Caki2 (cell line): ENCODE measurements at regions not wholly inside any gene's neighbourhood (a gene's known extent, or its start where the extent isn't known, plus 50 kb on each side); places are given as distances from the start of the nearest gene placed in this dataset.

Source experiments
- DNase-seq: peaks from one replicate; pipeline ENCODE4 v3.0.0-alpha.2; 2015; ENCODE audit warnings: low read depth
- in situ Hi-C: cut with HindIII; loops from 2 replicates; pipeline ENCODE4 v1.10.0; 2016; ENCODE audit warnings: low sequenced_read_pairs, low pct_unique_long_range_greater_than_20kb, mixed read lengths

- in situ Hi-C loops: no loop called here
- DNase-seq: no peak
Observed at GRCh38 chr9:14439555-14439954, 125.6 kb upstream of the NFIB start.

DNA sequence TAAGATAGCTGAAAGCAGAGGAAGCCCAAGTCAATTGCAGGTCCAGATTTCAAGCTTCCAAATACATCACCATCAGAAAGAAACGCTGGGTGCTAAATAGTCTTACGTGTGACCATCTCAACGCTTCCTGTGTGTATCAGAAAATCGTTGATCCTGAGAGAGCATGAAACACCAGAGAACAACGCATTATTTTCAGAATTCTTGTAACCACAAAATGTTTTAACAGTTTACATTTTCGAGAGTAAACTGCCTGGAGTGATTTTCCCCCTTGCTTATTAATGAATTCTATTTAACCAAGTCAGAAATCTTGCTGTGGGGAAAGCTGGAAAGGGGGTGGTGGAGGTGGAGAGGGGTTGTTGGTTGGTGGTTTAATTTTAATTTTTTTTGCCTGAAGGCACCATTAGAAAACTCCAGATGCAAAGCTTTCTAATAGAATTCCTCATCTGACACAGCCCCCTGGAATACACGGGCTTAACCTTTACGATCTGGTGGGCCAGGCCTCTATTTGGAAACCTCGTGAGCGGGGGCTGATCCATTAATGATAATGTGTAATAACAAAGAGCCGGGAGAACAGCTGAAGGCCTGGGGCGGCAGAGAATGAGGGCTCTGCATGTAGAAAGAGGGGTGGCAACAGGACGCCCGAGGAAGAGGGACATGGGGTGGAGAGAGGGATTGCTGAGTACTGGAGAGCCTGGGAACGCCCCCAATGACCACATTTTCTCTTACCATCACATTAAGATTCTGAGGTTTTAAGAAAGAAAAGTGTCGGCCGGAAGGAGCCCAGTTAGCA, 124.5 kb upstream of the NFIB start:
- no peak for DNase-seq
- in situ Hi-C loops: no loop called here

DNA sequence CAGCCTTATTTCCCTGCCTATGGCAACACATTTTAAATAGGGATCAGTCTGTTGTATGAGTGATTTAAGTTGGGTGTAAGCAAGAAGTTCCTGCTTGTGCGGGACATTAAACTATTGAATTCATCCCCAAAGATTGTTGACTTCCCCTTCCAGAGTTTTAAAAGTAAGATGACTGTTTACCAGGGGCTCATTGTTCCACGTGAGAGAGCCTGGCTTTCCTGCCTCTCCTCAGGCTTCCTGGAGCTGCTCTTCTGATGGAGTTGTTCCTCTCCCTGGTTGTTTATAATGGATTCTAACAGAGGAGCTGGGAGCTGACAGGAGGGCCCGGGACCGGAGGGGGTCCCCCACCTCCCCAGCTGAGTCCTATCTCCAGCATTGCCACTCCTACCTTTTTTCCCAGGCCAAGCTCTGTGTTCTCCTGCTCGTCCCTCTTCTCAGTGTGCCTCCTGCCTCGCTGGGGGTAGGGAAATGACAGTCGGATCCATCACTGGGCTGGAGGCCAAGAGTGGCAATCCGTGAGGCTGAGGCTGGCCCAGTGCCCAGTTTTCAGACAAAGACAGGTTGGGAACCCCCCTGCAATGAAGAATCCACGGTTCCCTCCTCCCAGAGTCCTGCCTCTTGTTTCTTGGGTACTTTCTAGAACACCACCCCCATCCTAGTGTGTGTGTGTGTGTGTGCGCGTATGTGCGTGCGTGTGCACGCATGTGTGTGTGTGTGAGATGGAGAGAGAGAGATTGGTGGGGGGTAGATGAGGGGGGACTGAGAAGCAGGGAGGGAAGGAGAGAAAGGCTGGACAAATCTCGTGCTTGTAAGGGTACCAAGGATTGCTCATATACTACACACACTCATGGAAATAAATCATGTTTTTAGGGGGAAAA, 123.7 kb upstream of the NFIB start:
- in situ Hi-C loops: no loop called here
- no peak for DNase-seq

GRCh38 chr9:14435871-14436270, 121.9 kb upstream of the NFIB start:
- no peak for DNase-seq
- in situ Hi-C loops: no loop called here

DNA sequence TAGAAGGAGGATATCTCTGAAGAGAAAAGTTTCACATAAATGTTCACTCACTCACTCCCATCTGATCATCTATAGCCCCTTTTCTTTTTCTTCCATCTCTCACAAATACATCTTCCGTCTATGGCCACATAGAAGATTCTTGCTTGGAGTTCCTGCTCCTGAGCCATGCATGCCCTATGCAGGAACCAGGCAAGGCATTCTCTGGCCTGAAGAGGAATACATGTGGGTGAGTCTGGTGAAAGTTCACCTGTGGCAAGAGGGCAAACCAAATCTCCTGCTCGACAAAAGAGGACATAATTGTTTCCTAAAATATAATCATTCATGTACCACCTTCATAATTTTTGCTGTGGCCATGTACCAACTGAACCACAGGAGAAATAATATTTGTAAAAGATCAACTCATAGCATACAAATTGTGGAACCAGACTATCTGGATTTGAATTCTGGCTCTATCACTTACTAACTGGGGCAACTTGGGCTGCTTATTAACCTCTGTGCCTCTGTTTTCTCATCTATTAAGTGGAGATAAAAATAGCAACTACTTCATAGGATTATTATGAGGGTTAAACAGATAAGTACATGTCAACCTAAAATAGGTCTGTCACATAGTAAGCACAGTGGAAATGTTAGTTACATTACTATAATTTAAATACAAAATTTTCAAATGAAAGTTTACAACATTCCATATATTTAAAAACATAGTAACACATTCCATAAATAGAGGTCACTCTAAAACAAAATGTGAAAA, 121.2 kb upstream of the NFIB start:
- DNase-seq: no peak
- in situ Hi-C loops: no loop called here

- in situ Hi-C loops: no loop called here
- no peak for DNase-seq
Observed at GRCh38 chr9:14434158-14434504, 120.2 kb upstream of the NFIB start.

- in situ Hi-C loops: no loop called here
- DNase-seq: peak; percentile 39
Observed at GRCh38 chr9:14433351-14434157, 119.6 kb upstream of the NFIB start.

- in situ Hi-C loops: no loop called here
- DNase-seq: no peak
Observed at GRCh38 chr9:14432666-14433350, 118.9 kb upstream of the NFIB start.

- DNase-seq: peak; percentile 42
- in situ Hi-C loops: no loop called here
Observed at GRCh38 chr9:14428781-14429230, 114.9 kb upstream of the NFIB start.

GRCh38 chr9:14427419-14427818, 113.5 kb upstream of the NFIB start:
- in situ Hi-C loops: no loop called here
- DNase-seq: no peak

DNA sequence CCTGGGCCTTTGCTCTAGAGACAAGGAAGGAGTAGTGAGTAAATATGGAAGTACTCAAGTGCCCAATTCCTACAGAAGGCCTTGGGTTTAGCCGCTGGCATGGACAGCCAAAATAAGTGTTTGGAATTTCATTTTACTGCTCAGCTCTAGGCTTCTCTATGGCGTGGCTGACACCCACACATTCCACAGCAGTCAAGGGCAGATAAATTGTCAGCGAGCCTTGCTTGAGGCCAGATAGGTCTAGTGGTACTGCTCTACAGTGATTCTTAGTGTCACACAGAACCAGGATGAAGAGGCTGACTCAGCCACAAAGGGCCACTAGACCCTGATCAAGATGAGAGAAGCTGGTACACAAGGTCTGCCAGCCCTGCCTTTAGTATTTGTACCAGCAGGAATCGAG, 111.0 kb upstream of the NFIB start:
- no peak for DNase-seq
- in situ Hi-C loops: no loop called here

DNA sequence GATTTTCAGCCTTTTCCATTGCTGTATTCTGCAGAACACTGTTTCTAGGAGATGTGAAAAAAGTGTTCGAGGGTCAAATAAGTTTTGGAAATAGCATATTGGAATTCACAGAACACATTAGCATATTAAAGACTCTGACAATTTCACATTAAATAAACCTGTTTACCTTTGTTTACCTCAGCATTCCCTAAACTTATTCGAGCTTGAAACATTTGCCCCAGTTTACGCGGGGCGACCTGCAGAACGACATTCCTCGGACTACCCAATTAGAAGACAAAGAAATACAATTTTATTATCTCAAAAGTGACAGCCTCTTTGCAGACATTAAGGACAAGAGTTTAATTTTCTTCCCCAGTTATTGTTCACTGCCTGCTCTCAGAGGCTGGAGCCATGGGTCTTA, 110.3 kb upstream of the NFIB start:
- in situ Hi-C loops: no loop called here
- DNase-seq: no peak

DNA sequence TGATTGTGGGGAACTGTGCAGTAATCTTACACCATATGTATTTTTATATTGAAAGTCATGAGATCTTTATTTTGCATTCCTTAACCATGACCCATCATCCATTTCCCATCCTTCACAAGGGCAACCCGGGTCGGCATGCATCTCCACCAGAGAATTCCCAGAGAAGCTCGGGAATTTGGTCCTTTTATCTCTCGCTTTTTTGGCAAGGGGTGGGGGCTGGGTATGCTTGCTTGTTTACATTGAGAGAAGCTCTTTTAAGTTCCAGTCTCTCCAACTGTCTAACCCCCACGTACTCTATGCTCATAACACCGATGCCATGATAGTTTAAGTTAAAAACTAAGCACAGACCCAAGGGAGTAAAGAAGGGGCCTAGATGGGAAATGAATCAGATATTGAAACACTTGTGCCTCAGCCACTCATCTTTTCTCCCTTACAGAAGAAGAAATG, 109.9 kb upstream of the NFIB start:
- no peak for DNase-seq
- in situ Hi-C loops: no loop called here

GRCh38 chr9:14421291-14421690, 107.3 kb upstream of the NFIB start:
- no peak for DNase-seq
- in situ Hi-C loops: no loop called here

DNA sequence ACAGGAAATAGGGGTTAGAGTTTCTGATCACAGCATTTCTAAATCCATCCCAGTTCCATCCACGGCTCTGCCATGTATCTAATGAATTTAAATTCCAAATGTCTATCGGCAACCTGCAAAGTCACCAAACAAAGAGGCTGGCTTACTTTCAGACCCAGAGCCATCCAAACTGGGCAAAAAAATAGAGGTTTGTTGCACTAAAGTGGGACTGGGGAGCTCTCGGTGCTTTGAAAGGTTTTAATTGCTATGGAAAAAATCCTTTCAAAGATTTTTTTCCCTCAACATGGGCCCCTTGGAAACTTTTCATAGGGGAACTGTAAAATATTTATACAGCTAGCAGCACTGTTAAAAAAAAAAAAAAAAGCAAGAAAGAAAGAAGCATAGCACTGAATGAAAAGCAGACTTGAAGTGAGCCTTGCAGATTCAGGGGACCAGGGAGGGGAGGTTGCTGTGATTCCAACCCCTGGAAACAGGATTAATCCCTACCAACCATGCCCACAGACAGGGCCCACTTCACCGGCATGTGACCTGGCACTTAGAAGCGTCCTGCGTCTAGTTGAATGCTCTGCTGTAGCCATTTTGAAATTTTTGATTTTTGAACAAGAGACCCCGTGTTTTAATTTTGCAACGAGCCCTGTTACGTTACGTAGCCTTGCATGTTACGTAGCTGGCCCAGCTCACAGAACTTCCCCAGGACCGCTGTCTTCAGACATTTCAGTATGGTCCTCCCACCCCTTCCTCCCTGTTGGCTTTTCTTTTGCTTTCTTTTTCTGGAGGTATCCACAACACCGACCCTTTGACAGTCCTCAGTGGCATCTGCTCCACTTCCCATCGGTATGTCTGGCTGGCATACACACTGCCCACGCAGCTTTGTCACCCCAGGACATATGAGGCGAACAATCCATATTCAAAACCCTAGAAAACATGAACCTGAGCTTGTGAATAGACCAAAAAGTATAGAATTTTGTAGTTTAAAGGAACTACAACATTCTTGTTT, 105.3 kb upstream of the NFIB start:
- DNase-seq: no peak
- in situ Hi-C loops: no loop called here

DNA sequence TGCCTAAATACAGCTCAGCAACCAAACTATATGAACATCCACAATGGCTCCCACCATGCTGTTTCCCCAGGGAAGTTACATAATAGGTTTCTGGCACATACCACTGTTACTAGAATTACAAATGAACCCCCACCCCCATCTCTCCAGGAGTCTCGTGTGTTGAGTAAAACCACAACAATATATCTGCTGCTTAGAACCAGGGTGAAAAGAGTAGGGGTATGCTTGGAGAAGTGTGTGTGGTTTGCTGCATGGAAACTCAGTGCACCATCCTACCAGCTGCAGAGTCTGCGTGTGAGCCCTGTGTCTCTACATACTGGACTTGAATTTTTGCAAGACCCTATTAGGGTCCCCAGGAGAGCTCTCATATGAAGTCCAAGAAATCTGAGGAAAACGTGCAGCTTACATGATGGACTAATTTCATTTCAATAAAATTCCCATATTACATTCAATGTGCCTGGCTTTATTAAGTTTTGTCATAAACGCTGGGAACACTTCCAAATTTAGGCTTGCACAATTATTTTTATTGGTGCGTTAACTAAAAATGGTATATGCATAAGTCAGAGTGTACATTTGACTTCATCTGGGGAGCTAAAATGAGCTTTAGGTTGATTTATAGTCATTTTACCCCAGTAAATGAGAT, 104.5 kb upstream of the NFIB start:
- in situ Hi-C loops: no loop called here
- no peak for DNase-seq
